Heart left ventricle (tissue), 16 donors: ENCODE measurements at regions not wholly inside any gene's neighbourhood (a gene's known extent, or its start where the extent isn't known, plus 50 kb on each side); places are given as distances from the start of the nearest gene placed in this dataset.

ENCODE experiments used
- ATAC-seq, 4 donors: fragments of 200-7000 bp; cut with Tn5 transposase; one replicate each; pipeline ENCODE4 v1.9.1; 2020 to 2022; ENCODE audit warnings: moderate library complexity in 4 of 4, mild to moderate bottlenecking in 3 of 4, moderate number of reproducible peaks in 1 of 4
- DNase-seq, 5 donors: peaks; one replicate each; pipeline ENCODE4 v3.0.0-alpha.2; 2020
- H3K27ac ChIP-seq, 12 donors: fragments of 200-600 bp; sonication (generic) in 4 of 12; one replicate each; pipeline versions ENCODE4 v1.5.0 to v1.8.0; 2016 to 2022; ENCODE audit warnings: mild to moderate bottlenecking in 2 of 12
- H3K27me3 ChIP-seq, 9 donors: fragments of 200-600 bp; sonication (generic) in 2 of 9; one replicate each; pipeline versions ENCODE4 v1.5.1 to v1.8.0; 2016 to 2022; ENCODE audit warnings: mild to moderate bottlenecking in 3 of 9
- H3K36me3 ChIP-seq, 9 donors: fragments of 200-600 bp; sonication (generic) in 2 of 9; one replicate each; pipeline versions ENCODE4 v1.5.0 to v1.8.0; 2018 to 2022; ENCODE audit warnings: mild to moderate bottlenecking in 2 of 9
- H3K4me1 ChIP-seq, 12 donors: fragments of 200-600 bp; sonication (generic) in 4 of 12; one replicate each; pipeline versions ENCODE4 v1.5.0 to v1.8.0; 2016 to 2022; ENCODE audit warnings: mild to moderate bottlenecking in 3 of 12
- H3K4me3 ChIP-seq, 12 donors: fragments of 200-600 bp; sonication (generic) in 4 of 12; one replicate each; pipeline versions ENCODE4 v1.5.0 to v1.8.0; 2017 to 2022; ENCODE audit warnings: mild to moderate bottlenecking in 9 of 12, moderate library complexity in 4 of 12
- H3K9me3 ChIP-seq, 12 donors: fragments of 200-600 bp; sonication (generic) in 4 of 12; one replicate each; pipeline versions ENCODE4 v1.5.0 to v1.8.0; 2016 to 2022; ENCODE audit warnings: mild to moderate bottlenecking in 1 of 12
- POLR2A ChIP-seq, 2 donors: fragments of 450-650 bp; IDR thresholded peaks; one replicate each; pipeline ENCODE4 v1.6.1; 2017; ENCODE audit warnings: antibody characterized with exemption in 2 of 2, mild to moderate bottlenecking in 2 of 2, moderate library complexity in 2 of 2
- WGBS, 4 donors: extraction: QIAGEN DNeasy Blood & Tissue Kit in 2 of 4; methylation state at CpG; one replicate each; pipeline versions ENCODE4 v1.1.5 to v1.1.7; 2013 to 2018; 5-methylcytosine and 5-hydroxymethylcytosine counted together
- intact Hi-C, 10 donors: fragments of 100-400 bp; cut with DNase I; formaldehyde crosslinking; loops; one replicate each; pipeline versions ENCODE4 v1.11.1 to v1.14.2; 2022
- TF ChIP-seq, protein P1 (sequence below), 12 donors: fragments of 200-600 bp; sonication (generic) in 4 of 12; IDR thresholded peaks; one replicate each; pipeline versions ENCODE4 v1.5.0 to v1.8.0; 2018 to 2022; ENCODE audit warnings: antibody characterized with exemption in 12 of 12, mild to moderate bottlenecking in 5 of 12
- donor health status: ischemic (EF 13 %, LVEDD 7.1; RV severe dilation, severe dysfunction).
- donor health status: healthy with polysubstance abuse.
- donor health status: DM: no; HTN: yes; CAD: no.
- donor health status: DM: no; HTN: no; CAD: no.
- donor health status: ischemic (EF 25% LVEDD 6.9; RV normal size, moderate dysfunction).
- donor health status: ischemic (EF 25% LVEDD 5.7; RV mildly dilated, moderate dysfunction).
- donor health status: healthy.
- donor health status: DM: yes; HTN: yes; CAD: no.
- donor health status: ischemic (EF 35%, LVEDD 5.7; RV mildly dilated, moderate dysfunction).
- donor health status: nonischemic (EF 11% LVEDD 7.7; RV severe dilation, severe dysfunction).
- donor health status: DM: yes; HTN: yes; CAD: no.
- donor health status: PGD.
- donor health status: ischemic (EF 29% LVEDD 5.4; RV normal size, mild dysfunction).
- donor health status: nonischemic (EF 23%, LVEDD 6.1; RV moderate dilation, normal function).

DNA sequence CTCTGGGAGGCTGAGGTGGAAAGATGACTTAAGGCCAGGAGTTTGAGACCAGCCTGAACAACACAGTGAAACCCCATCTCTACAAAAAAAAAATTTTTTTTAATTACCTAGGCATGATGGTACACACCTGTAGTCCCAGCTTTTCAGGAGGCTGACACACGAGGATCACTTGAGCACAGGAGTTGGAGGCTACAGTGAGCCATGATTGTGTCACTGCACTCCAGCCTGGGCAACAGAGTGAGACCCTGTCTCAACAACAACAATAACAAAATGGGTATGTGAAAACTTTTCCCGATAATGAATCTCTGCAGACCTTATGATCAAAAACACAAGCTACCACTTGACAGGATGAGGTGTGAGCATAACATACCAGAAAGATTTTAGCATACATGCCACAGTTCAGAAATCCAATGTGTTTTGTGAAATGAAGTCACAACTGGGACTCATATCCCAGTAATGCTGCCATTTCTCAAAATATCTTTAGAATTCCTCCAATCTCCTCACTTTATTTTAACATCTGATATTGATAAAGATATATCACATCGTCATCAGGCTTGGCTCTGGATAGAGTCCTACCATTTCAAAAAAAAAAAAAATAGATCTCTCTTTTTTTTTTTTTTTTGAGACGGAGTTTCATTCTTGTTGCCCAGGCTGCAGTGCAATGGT lies 74.0 kb upstream of the PELI1 start:
- H3K27ac ChIP-seq, result no peak overlapping the region
- H3K4me1 ChIP-seq, result peaks cover 3 to 62% (median 35%) of the 10 kb centered on the region in 12 donors
- H3K36me3 ChIP-seq, result no peaks in the 10 kb centered on the region
- H3K27me3 ChIP-seq, result no peaks in the 10 kb centered on the region
- TF ChIP-seq, protein P1, sequence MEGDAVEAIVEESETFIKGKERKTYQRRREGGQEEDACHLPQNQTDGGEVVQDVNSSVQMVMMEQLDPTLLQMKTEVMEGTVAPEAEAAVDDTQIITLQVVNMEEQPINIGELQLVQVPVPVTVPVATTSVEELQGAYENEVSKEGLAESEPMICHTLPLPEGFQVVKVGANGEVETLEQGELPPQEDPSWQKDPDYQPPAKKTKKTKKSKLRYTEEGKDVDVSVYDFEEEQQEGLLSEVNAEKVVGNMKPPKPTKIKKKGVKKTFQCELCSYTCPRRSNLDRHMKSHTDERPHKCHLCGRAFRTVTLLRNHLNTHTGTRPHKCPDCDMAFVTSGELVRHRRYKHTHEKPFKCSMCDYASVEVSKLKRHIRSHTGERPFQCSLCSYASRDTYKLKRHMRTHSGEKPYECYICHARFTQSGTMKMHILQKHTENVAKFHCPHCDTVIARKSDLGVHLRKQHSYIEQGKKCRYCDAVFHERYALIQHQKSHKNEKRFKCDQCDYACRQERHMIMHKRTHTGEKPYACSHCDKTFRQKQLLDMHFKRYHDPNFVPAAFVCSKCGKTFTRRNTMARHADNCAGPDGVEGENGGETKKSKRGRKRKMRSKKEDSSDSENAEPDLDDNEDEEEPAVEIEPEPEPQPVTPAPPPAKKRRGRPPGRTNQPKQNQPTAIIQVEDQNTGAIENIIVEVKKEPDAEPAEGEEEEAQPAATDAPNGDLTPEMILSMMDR (IDR thresholded peaks at IDR 0.05), result no peak
- TF ChIP-seq POLR2A (IDR thresholded peaks at IDR 0.05), result no peak
- ATAC-seq (no peak), DNase-seq (no peak)
- no peak overlapping the region for H3K4me3 ChIP-seq
- no peaks in the 10 kb centered on the region for H3K9me3 ChIP-seq
- WGBS, 4 donors, result 69 to 84% (median 70%) methylated on average over 4 of the region's 4 CpGs
- intact Hi-C loops, result loop anchor here in 1 of 10 donors (10.0 kb wide), 1 partner anchor 153 kb away; no protein-coding TSS in a partner anchor

DNA sequence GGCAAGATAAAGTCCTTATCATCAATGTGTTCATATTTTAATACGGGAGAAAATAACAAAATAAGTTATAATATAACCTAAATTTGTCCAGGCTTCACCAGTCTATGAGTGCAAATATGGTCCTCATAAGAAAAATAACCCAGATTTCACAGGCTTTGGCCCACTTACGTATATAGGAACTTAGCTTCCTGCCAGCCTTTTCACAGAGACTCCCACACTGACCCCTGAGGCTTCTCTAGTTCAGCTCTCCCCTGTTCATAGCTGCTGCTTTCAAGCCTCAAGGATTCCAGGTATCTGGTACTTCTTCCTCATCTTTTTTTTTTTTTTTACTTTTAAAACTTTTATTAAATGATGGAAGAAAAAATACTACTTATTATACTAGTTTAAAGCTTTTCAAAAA lies 74.9 kb upstream of the PELI1 start:
- H3K4me3 ChIP-seq, result no peak overlapping the region
- no peaks in the 10 kb centered on the region for H3K27me3 ChIP-seq
- no peak for DNase-seq
- no peak for ATAC-seq
- peaks cover 3 to 59% (median 29%) of the 10 kb centered on the region in 12 donors for H3K4me1 ChIP-seq
- TF ChIP-seq, protein P1 (IDR thresholded peaks at IDR 0.05), result no peak
- TF ChIP-seq POLR2A (IDR thresholded peaks at IDR 0.05), result no peak
- H3K9me3 ChIP-seq, result no peaks in the 10 kb centered on the region
- intact Hi-C loops, result loop anchor here in 1 of 10 donors (10.0 kb wide), 1 partner anchor 154 kb away; no protein-coding TSS in a partner anchor
- 57 to 91% (median 88%) methylated on average over 2 of the region's 2 CpGs for WGBS, 4 donors
- peak overlapping the region in 1 of 12 donors; percentile 50 for H3K27ac ChIP-seq
- H3K36me3 ChIP-seq, result no peaks in the 10 kb centered on the region

DNA sequence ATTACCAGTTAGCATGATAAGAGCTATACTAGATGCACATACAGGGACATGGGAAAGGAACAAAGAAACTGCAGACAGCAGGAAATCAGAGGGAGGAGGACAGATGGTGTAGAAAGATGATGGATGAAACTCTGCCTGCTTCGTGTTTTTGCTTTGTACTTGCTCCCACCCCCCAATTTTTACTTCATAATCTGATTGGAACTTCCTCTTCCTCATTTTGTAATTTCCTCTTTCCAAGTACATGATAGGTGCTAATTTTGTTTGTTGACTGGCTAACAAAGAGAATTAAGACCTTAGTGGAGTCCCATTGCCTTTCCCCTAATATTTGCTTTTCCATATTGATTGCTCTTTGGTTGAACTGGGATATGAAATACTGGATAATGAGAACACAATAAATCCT lies 76.0 kb upstream of the PELI1 start:
- intact Hi-C loops, result loop anchor here in 7 of 10 donors (5.0 to 10.0 kb wide), 5 partner anchors 55 to 168 kb away; partner anchors contain the start of gene PELI1 (in 3 of the 7)
- Histone ChIP-seq H3K9me3 (no peaks in the 10 kb centered on the region), H3K27me3 (no peaks in the 10 kb centered on the region), H3K27ac (peak overlapping the region in 2 of 12 donors; percentile 54 to 62), H3K4me1 (peaks cover 3 to 51% (median 22%) of the 10 kb centered on the region in 12 donors), H3K4me3 (no peak overlapping the region), H3K36me3 (no peaks in the 10 kb centered on the region)
- no peak for TF ChIP-seq POLR2A (IDR thresholded peaks at IDR 0.05)
- TF ChIP-seq, protein P1 (IDR thresholded peaks at IDR 0.05), result no peak
- DNase-seq, result no peak
- WGBS, 4 donors, result 55 to 70% (median 62%) methylated on average over 1 of the region's 1 CpG
- ATAC-seq, result peak in 1 of 4 donors; percentile 16

DNA sequence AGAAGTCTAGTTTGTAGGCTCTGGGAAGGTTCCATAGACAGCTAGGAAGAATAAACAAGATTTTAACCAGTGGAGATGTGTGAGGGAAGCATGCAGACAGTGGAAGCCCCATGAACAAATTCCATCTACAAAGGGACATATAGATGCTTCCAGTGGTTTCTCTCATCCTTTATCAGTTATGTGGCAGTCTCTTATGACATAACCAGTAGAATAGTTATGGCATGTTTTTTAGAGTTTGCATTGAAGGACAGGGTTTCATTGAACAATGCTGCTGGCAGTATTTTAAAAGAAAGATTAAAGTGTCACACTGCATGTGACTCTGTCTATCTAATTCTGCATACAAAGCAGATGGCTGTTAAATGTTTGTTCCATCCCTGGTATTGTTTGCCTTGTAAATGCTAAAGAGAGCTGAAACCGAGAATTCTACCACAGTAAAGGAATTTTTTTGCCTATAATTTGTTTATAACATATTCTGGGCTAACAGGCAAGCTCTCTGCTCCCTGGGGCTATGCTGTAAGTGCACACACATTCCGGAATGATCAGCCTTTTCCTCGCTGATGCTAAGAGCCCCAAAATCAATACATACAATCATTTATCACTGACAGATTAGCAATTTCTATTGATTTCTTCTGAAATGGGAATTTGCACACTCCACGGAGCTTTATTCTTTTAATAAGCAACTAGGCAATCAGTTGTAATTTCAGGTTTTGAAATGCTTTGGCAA lies 76.8 kb upstream of the PELI1 start:
- no peak for DNase-seq
- no peaks in the 10 kb centered on the region for H3K9me3 ChIP-seq
- no peaks in the 10 kb centered on the region for H3K27me3 ChIP-seq
- no peak overlapping the region for H3K4me3 ChIP-seq
- no peak for ATAC-seq
- 81 to 85% (median 82%) methylated on average over 4 of the region's 4 CpGs for WGBS, 4 donors
- peaks cover 3 to 51% (median 22%) of the 10 kb centered on the region in 12 donors for H3K4me1 ChIP-seq
- peak overlapping the region in 2 of 12 donors; percentile 54 to 62 for H3K27ac ChIP-seq
- no peaks in the 10 kb centered on the region for H3K36me3 ChIP-seq
- intact Hi-C loops, result loop anchor here in 7 of 10 donors (5.0 to 10.0 kb wide), 5 partner anchors 54 to 169 kb away; partner anchors contain the start of gene PELI1 (in 3 of the 7)
- TF ChIP-seq, protein P1 (IDR thresholded peaks at IDR 0.05), result no peak
- no peak for TF ChIP-seq POLR2A (IDR thresholded peaks at IDR 0.05)
